ENCODE measurements at regions not wholly inside any gene's neighbourhood (a gene's known extent, or its start where the extent isn't known, plus 50 kb on each side); places are given as distances from the start of the nearest gene placed in this dataset.
A peak's percentile ranks its signal among the peaks of the same experiment; 100 is the strongest.

DNA sequence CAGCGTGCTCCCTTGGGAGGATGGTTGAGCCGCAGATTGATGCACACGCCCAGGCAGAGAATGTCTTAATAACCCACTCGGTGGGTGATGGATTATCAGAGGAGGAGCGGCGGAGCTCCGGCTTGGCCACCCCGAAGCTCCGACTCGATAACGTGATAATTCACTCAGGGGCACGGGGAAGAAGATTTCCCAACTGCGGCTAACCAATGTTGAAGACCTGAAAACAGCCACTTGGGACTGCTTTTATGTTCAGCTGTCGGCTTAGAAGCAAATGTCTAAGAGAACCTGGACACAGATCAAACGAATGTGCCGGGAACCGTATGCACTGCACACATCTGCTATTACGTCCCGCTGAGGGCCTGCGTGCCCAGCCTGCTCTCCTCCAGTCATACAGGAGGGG lies 206.8 kb upstream of the CADM1 start:
- TF ChIP-seq POLR2A (IDR thresholded peaks at IDR 0.05) (no peak), POLR2AphosphoS5 (IDR thresholded peaks at IDR 0.05) (no peak), EP300 (IDR thresholded peaks at IDR 0.05) (no peak)
- TF ChIP-seq, protein P1, sequence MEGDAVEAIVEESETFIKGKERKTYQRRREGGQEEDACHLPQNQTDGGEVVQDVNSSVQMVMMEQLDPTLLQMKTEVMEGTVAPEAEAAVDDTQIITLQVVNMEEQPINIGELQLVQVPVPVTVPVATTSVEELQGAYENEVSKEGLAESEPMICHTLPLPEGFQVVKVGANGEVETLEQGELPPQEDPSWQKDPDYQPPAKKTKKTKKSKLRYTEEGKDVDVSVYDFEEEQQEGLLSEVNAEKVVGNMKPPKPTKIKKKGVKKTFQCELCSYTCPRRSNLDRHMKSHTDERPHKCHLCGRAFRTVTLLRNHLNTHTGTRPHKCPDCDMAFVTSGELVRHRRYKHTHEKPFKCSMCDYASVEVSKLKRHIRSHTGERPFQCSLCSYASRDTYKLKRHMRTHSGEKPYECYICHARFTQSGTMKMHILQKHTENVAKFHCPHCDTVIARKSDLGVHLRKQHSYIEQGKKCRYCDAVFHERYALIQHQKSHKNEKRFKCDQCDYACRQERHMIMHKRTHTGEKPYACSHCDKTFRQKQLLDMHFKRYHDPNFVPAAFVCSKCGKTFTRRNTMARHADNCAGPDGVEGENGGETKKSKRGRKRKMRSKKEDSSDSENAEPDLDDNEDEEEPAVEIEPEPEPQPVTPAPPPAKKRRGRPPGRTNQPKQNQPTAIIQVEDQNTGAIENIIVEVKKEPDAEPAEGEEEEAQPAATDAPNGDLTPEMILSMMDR (IDR thresholded peaks at IDR 0.05) = no peak
- H3K4me3 ChIP-seq = no peak overlapping the region
- WGBS, 2 donors = 71 to 77% methylated on average over 18 to 19 of the region's 20 CpGs
- ATAC-seq (ENCODE audit: low FRiP score in 2 of 2) = no peak
- no peaks in the 10 kb centered on the region for H3K36me3 ChIP-seq
- DNase-seq = peak in 1 of 2 donors; percentile 26
- H3K4me1 ChIP-seq = peaks cover 0 to 1% (median 0%) of the 10 kb centered on the region in 4 donors
- H3K27ac ChIP-seq = no peak overlapping the region
- H3K27me3 ChIP-seq = no peaks in the 10 kb centered on the region
- no peaks in the 10 kb centered on the region for H3K9me3 ChIP-seq

DNA sequence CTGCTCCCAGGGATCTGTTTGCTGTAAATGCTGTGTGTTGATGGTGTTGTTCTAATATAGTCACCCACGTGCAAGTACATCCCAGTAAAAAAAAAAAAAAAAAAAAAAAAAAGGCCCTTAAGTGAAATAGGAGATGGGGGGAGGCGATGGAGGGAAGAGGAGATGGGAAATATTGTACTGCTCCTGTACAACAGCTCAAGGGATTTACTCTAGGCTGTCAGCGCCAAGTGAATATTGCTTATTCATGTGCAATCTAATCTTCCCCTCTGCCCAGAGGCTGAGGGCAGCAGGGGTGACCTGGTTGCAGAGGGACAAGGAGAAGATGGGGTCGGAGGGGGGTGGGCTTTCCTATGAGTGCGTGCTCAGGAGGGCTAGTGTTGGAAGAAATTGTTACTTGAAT lies 206.2 kb upstream of the CADM1 start:
- no peaks in the 10 kb centered on the region for H3K36me3 ChIP-seq
- ATAC-seq (ENCODE audit: low FRiP score in 2 of 2) = no peak
- no peaks in the 10 kb centered on the region for H3K27me3 ChIP-seq
- DNase-seq = no peak
- TF ChIP-seq, protein P1 (IDR thresholded peaks at IDR 0.05) = no peak
- TF ChIP-seq POLR2A (IDR thresholded peaks at IDR 0.05) = no peak
- no peak for TF ChIP-seq EP300 (IDR thresholded peaks at IDR 0.05)
- no peak for TF ChIP-seq POLR2AphosphoS5 (IDR thresholded peaks at IDR 0.05)
- 73 to 76% methylated on average over 5 of the region's 5 CpGs for WGBS, 2 donors
- H3K27ac ChIP-seq = no peak overlapping the region
- H3K4me3 ChIP-seq = no peak overlapping the region
- no peaks in the 10 kb centered on the region for H3K4me1 ChIP-seq
- H3K9me3 ChIP-seq = no peaks in the 10 kb centered on the region

DNA sequence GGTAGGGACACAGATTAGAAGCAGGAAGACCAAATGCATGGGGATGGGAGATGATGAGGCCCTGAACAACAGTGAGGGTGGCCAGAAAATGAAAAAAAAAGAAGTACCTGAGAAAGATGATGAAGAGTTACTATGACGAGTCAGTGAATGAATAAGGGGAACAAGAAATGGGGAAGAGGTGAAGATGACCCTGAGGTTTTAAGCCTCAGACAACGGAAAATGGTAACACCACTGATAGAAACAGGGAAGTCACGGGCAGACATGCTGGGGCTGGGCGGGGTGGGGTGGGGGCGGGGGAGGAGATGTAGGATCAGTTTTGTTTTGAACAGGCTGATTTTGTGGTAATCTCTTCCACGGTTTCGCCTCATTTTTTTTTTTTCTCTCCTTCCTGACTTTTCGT lies 205.1 kb upstream of the CADM1 start:
- H3K27me3 ChIP-seq = no peaks in the 10 kb centered on the region
- no peaks in the 10 kb centered on the region for H3K9me3 ChIP-seq
- H3K4me3 ChIP-seq = no peak overlapping the region
- ATAC-seq (ENCODE audit: low FRiP score in 2 of 2) (peak; percentile 28 to 70), DNase-seq (no peak)
- H3K4me1 ChIP-seq = no peaks in the 10 kb centered on the region
- peak overlapping the region in 2 of 4 donors; percentile 30 to 52 for H3K27ac ChIP-seq
- TF ChIP-seq, protein P1 (IDR thresholded peaks at IDR 0.05) = no peak
- TF ChIP-seq POLR2A (IDR thresholded peaks at IDR 0.05) = no peak
- no peak for TF ChIP-seq POLR2AphosphoS5 (IDR thresholded peaks at IDR 0.05)
- TF ChIP-seq EP300 (IDR thresholded peaks at IDR 0.05) = no peak
- H3K36me3 ChIP-seq = no peaks in the 10 kb centered on the region
- 46 to 79% methylated on average over 8 of the region's 8 CpGs for WGBS, 2 donors

DNA sequence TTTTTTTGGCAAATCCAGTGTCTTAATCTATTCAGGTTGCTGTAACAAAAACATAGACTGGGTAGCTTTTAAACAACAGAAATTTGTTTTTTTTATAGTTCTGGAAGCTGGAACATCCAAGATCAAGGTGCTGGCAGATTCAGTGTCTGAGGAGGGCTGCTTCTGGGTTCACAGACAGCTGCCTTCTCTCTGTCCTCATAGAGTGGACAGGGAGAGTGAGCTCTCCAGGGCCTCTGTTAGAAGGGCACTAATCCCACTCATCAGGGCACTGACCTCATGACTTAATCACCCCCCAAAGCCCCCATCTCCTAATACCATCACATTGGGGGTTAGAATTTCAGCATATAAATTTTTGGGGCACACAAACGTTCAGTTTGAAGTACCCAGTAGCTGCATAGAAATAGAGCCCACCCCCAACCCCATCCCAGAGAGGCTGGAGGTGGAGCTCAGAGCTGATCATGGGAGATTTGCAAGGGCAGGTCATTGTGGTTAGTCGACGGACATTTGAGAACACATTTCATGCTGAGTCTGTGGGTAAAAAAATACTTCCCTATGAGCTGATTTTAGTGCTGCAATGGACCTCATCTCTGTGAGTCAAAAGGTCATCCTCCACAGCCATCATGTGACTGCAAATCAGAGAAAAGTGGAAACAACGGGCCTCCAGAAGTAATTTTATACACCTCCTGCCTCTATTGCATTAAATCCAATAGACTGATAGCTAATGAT lies 203.1 kb upstream of the CADM1 start:
- no peaks in the 10 kb centered on the region for H3K27me3 ChIP-seq
- no peaks in the 10 kb centered on the region for H3K36me3 ChIP-seq
- ATAC-seq (ENCODE audit: low FRiP score in 2 of 2) (peak; percentile 24 to 80), DNase-seq (peak in 1 of 2 donors; percentile 47)
- no peak overlapping the region for H3K4me3 ChIP-seq
- H3K4me1 ChIP-seq = no peaks in the 10 kb centered on the region
- no peaks in the 10 kb centered on the region for H3K9me3 ChIP-seq
- peak overlapping the region in 3 of 4 donors; percentile 52 to 65 (median 63) for H3K27ac ChIP-seq
- WGBS, 2 donors = 56 to 73% methylated on average over 4 of the region's 4 CpGs
- TF ChIP-seq POLR2AphosphoS5 (IDR thresholded peaks at IDR 0.05) (peak in 1 of 2 donors; percentile 18), POLR2A (IDR thresholded peaks at IDR 0.05) (no peak), EP300 (IDR thresholded peaks at IDR 0.05) (peak in 2 of 4 donors; percentile 5 to 9)
- TF ChIP-seq, protein P1 (IDR thresholded peaks at IDR 0.05) = no peak
